RWPE2 (cell line): ENCODE measurements at regions not wholly inside any gene's neighbourhood (a gene's known extent, or its start where the extent isn't known, plus 50 kb on each side); places are given as distances from the start of the nearest gene placed in this dataset.
"Not testable (repeated sequence)": the region's sequence is repeated elsewhere in the genome, so short reads cannot be mapped to it uniquely, and the experiment has no call there.

Experiments used
- ATAC-seq: fragments of 200-7000 bp; cut with Tn5 transposase; 3 replicates; pipeline ENCODE4 v1.9.1; 2021; ENCODE audit warnings: low read depth
- DNase-seq: peaks from one replicate; pipeline ENCODE4 v3.0.0-alpha.2; 2020; ENCODE audit warnings: low spot score
- H3K27ac ChIP-seq: fragments of 450-650 bp; 2 replicates; pipeline ENCODE4 v1.5.1; 2017; ENCODE audit warnings: mild to moderate bottlenecking; ENCODE audit not compliant: poor library complexity, severe bottlenecking
- H3K27me3 ChIP-seq: fragments of 250-450 bp; sonication (Bioruptor Pico); 2 replicates; pipeline ENCODE4 v1.5.1; 2021; ENCODE audit warnings: mild to moderate bottlenecking, moderate library complexity; ENCODE audit not compliant: insufficient read depth, poor library complexity, severe bottlenecking
- H3K36me3 ChIP-seq: fragments of 250-450 bp; sonication (Bioruptor Pico); 2 replicates; pipeline ENCODE4 v1.5.1; 2020; ENCODE audit warnings: low read depth, mild to moderate bottlenecking, moderate library complexity
- H3K4me1 ChIP-seq: fragments of 250-450 bp; sonication (Bioruptor Pico); 2 replicates; pipeline ENCODE4 v1.5.1; 2021; ENCODE audit warnings: mild to moderate bottlenecking, moderate library complexity; ENCODE audit not compliant: insufficient read depth, poor library complexity, severe bottlenecking
- H3K4me3 ChIP-seq: fragments of 250-450 bp; sonication (Bioruptor Pico); 2 replicates; pipeline ENCODE4 v1.5.1; 2021; ENCODE audit warnings: mild to moderate bottlenecking, moderate library complexity; ENCODE audit not compliant: severe bottlenecking
- H3K9me3 ChIP-seq: fragments of 250-450 bp; sonication (Bioruptor Pico); 2 replicates; pipeline ENCODE4 v1.5.1; 2021; ENCODE audit warnings: mild to moderate bottlenecking, moderate library complexity; ENCODE audit not compliant: severe bottlenecking
- TF ChIP-seq, protein P1 (sequence below): fragments of 450-650 bp; IDR thresholded peaks from one replicate; pipeline ENCODE4 v1.5.1; 2017; ENCODE audit warnings: mild to moderate bottlenecking, moderate library complexity; ENCODE audit not compliant: poor library complexity, severe bottlenecking

GRCh38 chr7:29679963-29680362 lies 116.3 kb downstream of the PRR15 start:
- not testable (repeated sequence) for H3K4me1 ChIP-seq, H3K27me3 ChIP-seq, H3K27ac ChIP-seq, H3K36me3 ChIP-seq, H3K9me3 ChIP-seq, DNase-seq, ATAC-seq, H3K4me3 ChIP-seq

- not testable (repeated sequence) for H3K36me3 ChIP-seq, H3K27me3 ChIP-seq, DNase-seq, H3K4me3 ChIP-seq, H3K9me3 ChIP-seq, H3K4me1 ChIP-seq, H3K27ac ChIP-seq, ATAC-seq
Observed at GRCh38 chr7:29680601-29681000, 117.0 kb downstream of the PRR15 start.

DNA sequence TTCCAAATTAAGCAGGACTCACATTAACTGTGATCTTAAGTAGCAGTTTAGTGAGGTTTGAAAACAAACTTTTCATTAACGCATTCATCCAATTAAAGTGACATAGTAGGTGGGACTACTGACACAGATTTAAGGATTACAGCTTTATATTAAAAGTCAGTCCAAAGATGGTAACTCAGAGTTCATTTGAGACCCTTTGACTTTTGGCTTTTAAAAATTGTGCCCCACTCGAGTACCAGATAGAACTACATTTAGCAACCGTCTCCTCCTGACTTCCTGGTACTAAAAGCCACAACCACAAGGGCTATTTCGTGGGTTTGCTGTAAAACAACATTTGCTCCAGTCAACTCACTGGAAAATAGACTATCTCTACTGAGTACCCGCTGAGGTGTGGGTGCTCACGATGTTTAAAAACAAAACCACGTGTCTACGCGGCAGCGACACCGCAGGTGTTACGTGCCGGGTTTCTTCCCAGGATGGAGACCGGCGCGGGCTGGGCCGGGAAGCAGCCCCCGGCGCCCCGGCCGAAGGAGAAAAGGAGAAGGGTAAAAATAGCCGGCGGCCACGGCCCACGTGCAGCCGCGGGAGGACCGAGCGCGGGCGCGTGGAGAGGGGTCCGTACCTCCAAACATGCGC lies 120.6 kb downstream of the PRR15 start:
- not testable (repeated sequence) for H3K9me3 ChIP-seq, H3K27me3 ChIP-seq, DNase-seq, H3K36me3 ChIP-seq, H3K4me1 ChIP-seq
- peak overlapping the region; percentile 58 for H3K27ac ChIP-seq
- peak; percentile 49 for ATAC-seq
- H3K4me3 ChIP-seq = peak overlapping the region; percentile 56

DNA sequence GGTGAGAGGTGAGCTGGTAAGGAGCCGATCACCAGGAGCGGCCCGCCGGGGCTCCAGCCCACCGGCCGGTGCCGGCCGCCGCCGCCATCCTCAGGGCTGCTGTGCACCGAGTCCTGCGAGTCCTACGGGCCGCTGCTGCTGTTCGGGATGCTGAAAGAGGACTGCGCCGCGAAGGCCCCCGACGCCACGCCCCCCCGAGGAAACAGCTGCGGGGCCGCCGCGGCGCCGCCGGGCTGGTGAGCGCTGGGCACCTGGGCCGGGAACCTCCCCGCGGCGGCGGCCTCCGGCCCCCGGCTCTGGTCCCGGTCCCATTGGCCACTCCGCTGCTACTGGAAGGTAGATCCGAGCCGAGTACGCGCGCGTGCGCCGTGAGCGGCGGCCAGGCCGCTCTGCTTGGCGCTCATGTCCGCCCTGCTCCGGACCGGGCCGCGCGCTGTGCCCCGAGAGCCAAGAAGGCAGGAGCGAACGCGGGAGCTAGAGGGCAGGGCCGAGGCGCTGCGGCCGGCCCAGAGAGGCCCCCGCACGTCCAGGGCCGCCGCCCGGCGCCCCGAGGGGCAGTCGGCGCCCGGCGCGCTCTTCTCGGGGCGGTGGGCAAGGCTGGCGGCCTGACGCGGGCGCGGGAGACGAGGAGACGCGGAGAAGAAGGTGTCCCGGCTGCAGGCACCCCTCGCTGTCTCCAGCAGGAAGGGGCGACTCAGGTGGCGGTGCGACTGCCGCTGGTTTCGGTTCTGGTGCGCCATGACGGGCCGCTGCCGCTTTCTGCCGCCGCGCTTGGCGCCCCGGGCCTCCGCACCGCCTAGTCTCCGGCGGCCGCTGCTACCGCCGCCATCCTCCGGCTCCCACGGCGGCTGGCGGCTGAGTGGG lies 121.3 kb upstream of the WIPF3 start:
- DNase-seq = peak; percentile 70
- H3K27ac ChIP-seq = peak overlapping the region; percentile 58

DNA sequence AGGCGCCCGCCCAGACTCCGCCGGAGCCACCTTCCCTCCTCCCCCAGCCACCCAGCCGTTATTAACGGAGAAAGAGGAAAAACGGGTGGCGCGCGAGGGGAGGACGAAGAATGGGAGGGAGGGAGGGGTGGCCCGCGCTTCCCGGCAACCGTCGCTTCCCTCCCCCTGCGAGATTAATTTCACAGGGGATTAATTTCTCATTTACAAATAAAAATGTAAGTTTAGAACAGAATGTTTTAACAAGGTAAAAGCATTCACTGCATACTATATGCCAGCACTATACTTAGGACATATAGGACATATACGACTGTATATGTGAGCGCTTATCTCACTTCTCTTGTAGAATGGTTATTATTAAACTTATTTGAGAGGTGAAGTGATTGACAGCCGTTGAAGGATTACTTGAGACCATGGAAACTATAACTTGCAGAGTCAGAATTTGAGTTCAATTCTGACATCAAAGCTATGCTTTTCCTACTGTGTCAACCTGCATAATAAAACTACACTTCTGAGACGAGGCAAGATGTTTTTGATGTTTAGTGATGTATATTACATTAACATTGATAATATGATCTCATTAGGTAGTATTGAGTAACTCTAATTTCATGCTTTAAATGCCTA lies 120.5 kb upstream of the WIPF3 start:
- H3K4me1 ChIP-seq, H3K9me3 ChIP-seq, DNase-seq, ATAC-seq, H3K36me3 ChIP-seq, H3K27me3 ChIP-seq: not testable (repeated sequence)
- Histone ChIP-seq H3K27ac (peak overlapping the region; percentile 58), H3K4me3 (peak overlapping the region; percentile 56)

More for the DNA sequence above, 121.3 kb upstream of the WIPF3 start:
- peak; percentile 78 for ATAC-seq
- Histone ChIP-seq H3K4me1 (no peaks in the 10 kb centered on the region), H3K27me3 (no peaks in the 10 kb centered on the region), H3K4me3 (peak overlapping the region; percentile 56), H3K36me3 (no peaks in the 10 kb centered on the region), H3K9me3 (no peaks in the 10 kb centered on the region)
- TF ChIP-seq, protein P1, sequence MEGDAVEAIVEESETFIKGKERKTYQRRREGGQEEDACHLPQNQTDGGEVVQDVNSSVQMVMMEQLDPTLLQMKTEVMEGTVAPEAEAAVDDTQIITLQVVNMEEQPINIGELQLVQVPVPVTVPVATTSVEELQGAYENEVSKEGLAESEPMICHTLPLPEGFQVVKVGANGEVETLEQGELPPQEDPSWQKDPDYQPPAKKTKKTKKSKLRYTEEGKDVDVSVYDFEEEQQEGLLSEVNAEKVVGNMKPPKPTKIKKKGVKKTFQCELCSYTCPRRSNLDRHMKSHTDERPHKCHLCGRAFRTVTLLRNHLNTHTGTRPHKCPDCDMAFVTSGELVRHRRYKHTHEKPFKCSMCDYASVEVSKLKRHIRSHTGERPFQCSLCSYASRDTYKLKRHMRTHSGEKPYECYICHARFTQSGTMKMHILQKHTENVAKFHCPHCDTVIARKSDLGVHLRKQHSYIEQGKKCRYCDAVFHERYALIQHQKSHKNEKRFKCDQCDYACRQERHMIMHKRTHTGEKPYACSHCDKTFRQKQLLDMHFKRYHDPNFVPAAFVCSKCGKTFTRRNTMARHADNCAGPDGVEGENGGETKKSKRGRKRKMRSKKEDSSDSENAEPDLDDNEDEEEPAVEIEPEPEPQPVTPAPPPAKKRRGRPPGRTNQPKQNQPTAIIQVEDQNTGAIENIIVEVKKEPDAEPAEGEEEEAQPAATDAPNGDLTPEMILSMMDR = peak; percentile 12

DNA sequence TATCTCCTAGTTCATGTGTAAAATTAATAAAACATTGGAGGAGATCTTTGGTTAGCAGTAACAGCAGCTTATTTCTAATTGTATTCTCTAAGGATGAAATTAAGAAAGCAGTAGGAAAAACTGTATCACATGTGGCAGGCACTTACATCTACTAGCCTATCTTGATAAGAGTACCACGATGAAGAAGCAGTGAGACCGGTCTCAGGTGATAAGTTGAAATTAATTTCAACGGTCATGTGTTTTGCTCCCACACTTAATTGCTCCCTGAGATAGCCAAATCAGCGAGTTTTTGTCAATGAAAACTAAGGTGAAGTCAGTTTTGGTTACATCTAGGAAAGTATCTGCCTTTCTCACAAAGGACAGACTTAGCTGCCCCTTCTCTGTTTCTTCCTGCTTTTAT lies 115.8 kb upstream of the WIPF3 start:
- H3K27me3 ChIP-seq, ATAC-seq, DNase-seq, H3K4me1 ChIP-seq, H3K36me3 ChIP-seq, H3K9me3 ChIP-seq, H3K4me3 ChIP-seq, H3K27ac ChIP-seq: not testable (repeated sequence)

- H3K9me3 ChIP-seq, ATAC-seq, H3K36me3 ChIP-seq, H3K27me3 ChIP-seq, H3K27ac ChIP-seq, H3K4me1 ChIP-seq, DNase-seq, H3K4me3 ChIP-seq: not testable (repeated sequence)
Observed at GRCh38 chr7:29696402-29696801, 109.9 kb upstream of the WIPF3 start.

DNA sequence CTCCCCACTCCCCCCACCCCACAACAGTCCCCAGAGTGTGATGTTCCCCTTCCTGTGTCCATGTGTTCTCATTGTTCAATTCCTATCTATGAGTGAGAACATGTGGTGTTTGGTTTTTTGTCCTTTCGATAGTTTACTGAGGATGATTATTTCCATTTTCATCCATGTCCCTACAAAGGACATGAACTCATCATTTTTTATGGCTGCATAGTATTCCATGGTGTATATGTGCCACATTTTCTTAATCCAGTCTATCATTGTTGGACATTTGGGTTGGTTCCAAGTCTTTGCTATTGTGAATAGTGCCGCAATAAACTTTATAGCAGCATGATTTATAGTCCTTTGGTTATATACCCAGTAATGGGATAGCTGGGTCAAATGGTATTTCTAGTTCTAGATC lies 106.6 kb upstream of the WIPF3 start:
- not testable (repeated sequence) for DNase-seq, H3K36me3 ChIP-seq, H3K27ac ChIP-seq, H3K27me3 ChIP-seq, H3K9me3 ChIP-seq, H3K4me1 ChIP-seq, H3K4me3 ChIP-seq, ATAC-seq

GRCh38 chr7:29701540-29701939 lies 104.8 kb upstream of the WIPF3 start:
- not testable (repeated sequence) for DNase-seq, H3K36me3 ChIP-seq, ATAC-seq, H3K4me3 ChIP-seq, H3K9me3 ChIP-seq, H3K4me1 ChIP-seq, H3K27ac ChIP-seq, H3K27me3 ChIP-seq

DNA sequence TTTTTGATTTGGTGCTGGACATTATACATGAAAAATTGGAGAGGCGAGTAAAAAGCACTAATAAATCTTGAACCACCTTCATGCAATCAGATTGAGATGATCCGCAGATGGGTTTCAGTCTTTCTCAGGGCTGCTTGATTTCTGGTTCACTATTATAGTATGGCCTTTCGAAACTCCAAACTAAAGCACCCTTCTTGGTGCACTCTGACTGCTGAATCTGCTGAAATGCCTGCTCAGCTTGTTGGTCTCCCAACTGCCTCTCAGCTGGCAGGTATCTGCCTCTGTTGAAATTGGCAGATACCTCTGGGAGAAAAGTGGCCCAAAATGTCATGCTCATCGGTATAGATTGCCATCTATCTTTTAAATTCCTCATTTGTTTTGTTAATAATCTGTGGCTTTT lies 102.5 kb upstream of the WIPF3 start:
- not testable (repeated sequence) for H3K27ac ChIP-seq, H3K9me3 ChIP-seq, H3K4me1 ChIP-seq, H3K36me3 ChIP-seq, H3K4me3 ChIP-seq, H3K27me3 ChIP-seq, ATAC-seq, DNase-seq
